CD14-positive monocyte (primary cell): ENCODE measurements at regions not wholly inside any gene's neighbourhood (a gene's known extent, or its start where the extent isn't known, plus 50 kb on each side); places are given as distances from the start of the nearest gene placed in this dataset.

Experiments
- DNase-seq, 3 donors: peaks; one replicate each; pipeline ENCODE4 v3.0.0-alpha.2; 2011 to 2022
- H2AFZ ChIP-seq: 2 replicates; pipeline ENCODE4 v1.6.0; 2012; ENCODE audit warnings: mild to moderate bottlenecking, low read depth, low read length, inconsistent platforms; ENCODE audit not compliant: insufficient read depth, poor library complexity, severe bottlenecking
- H3K27ac ChIP-seq, 2 donors: 1 replicate in 1 of 2; 2 replicates in 1 of 2; pipeline ENCODE4 v1.5.1; 2012 to 2013; ENCODE audit warnings: low read length in 2 of 2, control low read depth in 1 of 2, inconsistent platforms in 1 of 2, low read depth in 1 of 2, mild to moderate bottlenecking in 1 of 2
- H3K27me3 ChIP-seq, 2 donors: one replicate each; pipeline versions ENCODE4 v1.6.0 to v1.6.1; 2011 to 2013; ENCODE audit warnings: low read length in 2 of 2; ENCODE audit not compliant: control insufficient read depth in 2 of 2, insufficient read depth in 2 of 2
- H3K36me3 ChIP-seq, 2 donors: replicated peaks in 1 of 2; 1 replicate in 1 of 2; 2 replicates in 1 of 2; pipeline versions ENCODE4 v1.5.1 to v1.6.1; 2012 to 2013; ENCODE audit warnings: low read length in 2 of 2, control low read depth in 1 of 2, inconsistent platforms in 1 of 2, mild to moderate bottlenecking in 1 of 2; ENCODE audit not compliant: insufficient read depth in 2 of 2, control insufficient read depth in 1 of 2
- H3K4me1 ChIP-seq, 2 donors: 1 replicate in 1 of 2; 2 replicates in 1 of 2; pipeline versions ENCODE4 v1.5.1 to v1.6.1; 2012 to 2013; ENCODE audit warnings: low read length in 2 of 2, control low read depth in 1 of 2, inconsistent platforms in 1 of 2, mild to moderate bottlenecking in 1 of 2, moderate library complexity in 1 of 2; ENCODE audit not compliant: insufficient read depth in 2 of 2, control insufficient read depth in 1 of 2
- H3K4me2 ChIP-seq: replicated peaks from 2 replicates; pipeline ENCODE3; 2012; ENCODE audit warnings: low read length, moderate library complexity, mild to moderate bottlenecking; ENCODE audit not compliant: poor library complexity, severe bottlenecking; ENCODE audit errors: extremely low read depth
- H3K4me3 ChIP-seq, 3 experiments: fragments of 200-600 bp in 1 of 3; sonication (generic) in 1 of 3; replicated peaks in 1 of 3; 1 replicate in 2 of 3; 2 replicates in 1 of 3; pipeline ENCODE4 v1.5.1; 2011 to 2013; ENCODE audit warnings: low read length in 3 of 3, mild to moderate bottlenecking in 3 of 3, control low read depth in 2 of 3, low read depth in 2 of 3, inconsistent platforms in 1 of 3, moderate library complexity in 1 of 3
- H3K79me2 ChIP-seq: 2 replicates; pipeline ENCODE4 v1.6.0; 2012; ENCODE audit warnings: mild to moderate bottlenecking, control low read depth, inconsistent platforms, low read length, moderate library complexity; ENCODE audit not compliant: insufficient read depth
- H3K9ac ChIP-seq: 2 replicates; pipeline ENCODE4 v1.6.0; 2017; ENCODE audit warnings: low read length, mild to moderate bottlenecking; ENCODE audit not compliant: insufficient read depth, poor library complexity, severe bottlenecking
- H3K9me3 ChIP-seq, 2 donors: replicated peaks in 1 of 2; 1 replicate in 1 of 2; 2 replicates in 1 of 2; pipeline versions ENCODE4 v1.5.1 to v1.6.1; 2012 to 2013; ENCODE audit warnings: low read length in 2 of 2, control low read depth in 1 of 2; ENCODE audit not compliant: control insufficient read depth in 1 of 2, insufficient read depth in 1 of 2
- H4K20me1 ChIP-seq: 2 replicates; pipeline ENCODE4 v1.6.0; 2012; ENCODE audit warnings: mild to moderate bottlenecking, low read length, control low read depth, moderate library complexity; ENCODE audit not compliant: insufficient read depth
- H3K27ac Mint-ChIP-seq, 7 donors: one replicate each; pipeline ENCODE4 v1.8.0; 2020; ENCODE audit warnings: mild to moderate bottlenecking in 7 of 7, mixed read lengths in 7 of 7, moderate library complexity in 6 of 7, inconsistent platforms in 2 of 7
- H3K27me3 Mint-ChIP-seq, 3 donors: one replicate each; pipeline ENCODE4 v1.8.0; 2021 to 2022; ENCODE audit warnings: low read depth in 3 of 3, mild to moderate bottlenecking in 3 of 3, mixed read lengths in 3 of 3, moderate library complexity in 3 of 3, inconsistent platforms in 1 of 3
- H3K36me3 Mint-ChIP-seq, 2 donors: one replicate each; pipeline ENCODE4 v1.8.0; 2020; ENCODE audit warnings: mixed read lengths in 2 of 2, inconsistent platforms in 1 of 2, mild to moderate bottlenecking in 1 of 2
- H3K4me1 Mint-ChIP-seq: one replicate; pipeline ENCODE4 v1.8.0; 2020; ENCODE audit warnings: mild to moderate bottlenecking, mixed read lengths
- H3K4me3 Mint-ChIP-seq, 2 donors: one replicate each; pipeline ENCODE4 v1.8.0; 2020; ENCODE audit warnings: mild to moderate bottlenecking in 2 of 2, mixed read lengths in 2 of 2, moderate library complexity in 1 of 2
- H3K9me3 Mint-ChIP-seq, 7 donors: one replicate each; pipeline ENCODE4 v1.8.0; 2020 to 2022; ENCODE audit warnings: mixed read lengths in 7 of 7, mild to moderate bottlenecking in 6 of 7, moderate library complexity in 6 of 7, inconsistent platforms in 2 of 7
- WGBS: methylation state at CpG from one replicate; pipeline ENCODE4 v1.1.5; 2013; ENCODE audit warnings: missing lambda C conversion rate; ENCODE audit not compliant: insufficient coverage; 5-methylcytosine and 5-hydroxymethylcytosine counted together
- intact Hi-C, 2 donors: fragments of 100-400 bp; cut with micrococcal nuclease; formaldehyde crosslinking; loops; one replicate each; pipeline versions ENCODE4 v1.15.0 to v1.15.1; 2023
- TF ChIP-seq, protein P1 (sequence below): fragments of 200-600 bp; IDR thresholded peaks from one replicate; pipeline ENCODE4 v1.8.0; 2022; ENCODE audit warnings: antibody characterized with exemption, mild to moderate bottlenecking

GRCh38 chr4:14809203-14809602, 193.1 kb upstream of the CPEB2 start:
- TF ChIP-seq, protein P1, sequence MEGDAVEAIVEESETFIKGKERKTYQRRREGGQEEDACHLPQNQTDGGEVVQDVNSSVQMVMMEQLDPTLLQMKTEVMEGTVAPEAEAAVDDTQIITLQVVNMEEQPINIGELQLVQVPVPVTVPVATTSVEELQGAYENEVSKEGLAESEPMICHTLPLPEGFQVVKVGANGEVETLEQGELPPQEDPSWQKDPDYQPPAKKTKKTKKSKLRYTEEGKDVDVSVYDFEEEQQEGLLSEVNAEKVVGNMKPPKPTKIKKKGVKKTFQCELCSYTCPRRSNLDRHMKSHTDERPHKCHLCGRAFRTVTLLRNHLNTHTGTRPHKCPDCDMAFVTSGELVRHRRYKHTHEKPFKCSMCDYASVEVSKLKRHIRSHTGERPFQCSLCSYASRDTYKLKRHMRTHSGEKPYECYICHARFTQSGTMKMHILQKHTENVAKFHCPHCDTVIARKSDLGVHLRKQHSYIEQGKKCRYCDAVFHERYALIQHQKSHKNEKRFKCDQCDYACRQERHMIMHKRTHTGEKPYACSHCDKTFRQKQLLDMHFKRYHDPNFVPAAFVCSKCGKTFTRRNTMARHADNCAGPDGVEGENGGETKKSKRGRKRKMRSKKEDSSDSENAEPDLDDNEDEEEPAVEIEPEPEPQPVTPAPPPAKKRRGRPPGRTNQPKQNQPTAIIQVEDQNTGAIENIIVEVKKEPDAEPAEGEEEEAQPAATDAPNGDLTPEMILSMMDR: no peak
- no peak for DNase-seq
- no peak overlapping the region for H3K27ac ChIP-seq
- WGBS: 80% methylated on average over 1 of the region's 2 CpGs
- no peak overlapping the region for H3K27ac Mint-ChIP-seq
- no peaks in the 10 kb centered on the region for H3K4me1 Mint-ChIP-seq
- H4K20me1 ChIP-seq: no peaks in the 10 kb centered on the region
- H3K27me3 ChIP-seq: no peaks in the 10 kb centered on the region
- H3K4me1 ChIP-seq: no peaks in the 10 kb centered on the region
- intact Hi-C loops: no loop called here
- no peaks in the 10 kb centered on the region for H3K9me3 ChIP-seq
- H3K9ac ChIP-seq: no peak overlapping the region
- no peak overlapping the region for H3K4me2 ChIP-seq
- H3K36me3 ChIP-seq: no peaks in the 10 kb centered on the region
- H2AFZ ChIP-seq: no peak overlapping the region
- H3K79me2 ChIP-seq: no peaks in the 10 kb centered on the region
- no peaks in the 10 kb centered on the region for H3K27me3 Mint-ChIP-seq
- peaks cover 0 to 4% (median 2%) of the 10 kb centered on the region in 7 donors for H3K9me3 Mint-ChIP-seq
- no peak overlapping the region for H3K4me3 Mint-ChIP-seq
- H3K4me3 ChIP-seq: no peak overlapping the region
- H3K36me3 Mint-ChIP-seq: no peaks in the 10 kb centered on the region

GRCh38 chr4:14810121-14810520, 192.2 kb upstream of the CPEB2 start:
- no peaks in the 10 kb centered on the region for H3K79me2 ChIP-seq
- no peak overlapping the region for H3K4me3 Mint-ChIP-seq
- 100% methylated on average over 1 of the region's 2 CpGs for WGBS
- H3K36me3 Mint-ChIP-seq: no peaks in the 10 kb centered on the region
- no peaks in the 10 kb centered on the region for H3K4me1 ChIP-seq
- no peak overlapping the region for H3K27ac ChIP-seq
- TF ChIP-seq, protein P1: no peak
- intact Hi-C loops: no loop called here
- H3K4me3 ChIP-seq: no peak overlapping the region
- no peaks in the 10 kb centered on the region for H4K20me1 ChIP-seq
- no peak overlapping the region for H3K9ac ChIP-seq
- H3K27me3 Mint-ChIP-seq: no peaks in the 10 kb centered on the region
- no peaks in the 10 kb centered on the region for H3K36me3 ChIP-seq
- no peak for DNase-seq
- H3K9me3 ChIP-seq: no peaks in the 10 kb centered on the region
- no peak overlapping the region for H2AFZ ChIP-seq
- H3K27ac Mint-ChIP-seq: no peak overlapping the region
- peaks cover 0 to 7% (median 2%) of the 10 kb centered on the region in 7 donors for H3K9me3 Mint-ChIP-seq
- H3K4me2 ChIP-seq: no peak overlapping the region
- H3K27me3 ChIP-seq: no peaks in the 10 kb centered on the region
- no peaks in the 10 kb centered on the region for H3K4me1 Mint-ChIP-seq
